HEK293 (cell line): ENCODE measurements at regions not wholly inside any gene's neighbourhood (a gene's known extent, or its start where the extent isn't known, plus 50 kb on each side); places are given as distances from the start of the nearest gene placed in this dataset.

Source experiments
- CTCF ChIA-PET: fragments of 350-600 bp; formaldehyde crosslinking; extraction: SDS; loops from one replicate; lab custom pipeline; 2021; ENCODE audit warnings: antibody characterized with exemption; lab: Yijun Ruan, JAX
- POLR2A ChIA-PET: fragments of 300-600 bp; formaldehyde crosslinking; extraction: SDS; loops from one replicate; lab custom pipeline; 2020; ENCODE audit warnings: antibody characterized with exemption, inconsistent platforms; lab: Yijun Ruan, JAX
- H3K27ac ChIP-seq: fragments of 200-500 bp; sonication (Bioruptor generic); 2 replicates; pipeline ENCODE4 v1.5.1; 2014; ENCODE audit warnings: low read depth, low read length, control low read depth, inconsistent platforms; ENCODE audit errors: extremely low read depth
- H3K36me3 ChIP-seq, 2 experiments: fragments of 200-500 bp in 1 of 2; sonication (Bioruptor generic) in 1 of 2; 1 replicate in 1 of 2; 2 replicates in 1 of 2; pipeline ENCODE4 v1.5.1; 2014 to 2017; ENCODE audit warnings: inconsistent platforms in 2 of 2, low read length in 2 of 2; ENCODE audit not compliant: control insufficient read depth in 2 of 2, insufficient read depth in 1 of 2
- H3K4me1 ChIP-seq: fragments of 200-500 bp; sonication (Bioruptor generic); 2 replicates; pipeline ENCODE4 v1.5.1; 2014; ENCODE audit warnings: mild to moderate bottlenecking, low read length, inconsistent platforms; ENCODE audit not compliant: control insufficient read depth, insufficient read depth
- H3K4me3 ChIP-seq: 2 replicates; pipeline ENCODE4 v1.5.1; 2011; ENCODE audit warnings: low read depth, mild to moderate bottlenecking, control low read depth, low read length, moderate library complexity
- H3K9me3 ChIP-seq: fragments of 200-500 bp; sonication (Bioruptor generic); 2 replicates; pipeline ENCODE4 v1.5.1; 2014; ENCODE audit warnings: low read depth, low read length, inconsistent platforms; ENCODE audit not compliant: control insufficient read depth, insufficient read depth
- BCL6B ChIP-seq: fragments of 450-650 bp; formaldehyde crosslinking; IDR thresholded peaks from 2 replicates; pipeline ENCODE4 v1.5.1; 2017; ENCODE audit warnings: missing biosample characterization, missing genetic modification characterization
- CTCF ChIP-seq: fragments of 450-650 bp; formaldehyde crosslinking; IDR thresholded peaks from 2 replicates; pipeline ENCODE4 v1.5.1; 2016; ENCODE audit warnings: missing biosample characterization, missing genetic modification characterization
- FEZF1 ChIP-seq: fragments of 450-650 bp; formaldehyde crosslinking; IDR thresholded peaks from 2 replicates; pipeline ENCODE4 v1.5.1; 2016; ENCODE audit warnings: missing biosample characterization, missing genetic modification characterization
- GLIS1 ChIP-seq: fragments of 450-650 bp; formaldehyde crosslinking; IDR thresholded peaks from 2 replicates; pipeline ENCODE4 v1.5.1; 2016; ENCODE audit warnings: missing biosample characterization, missing genetic modification characterization
- KLF10 ChIP-seq: fragments of 450-650 bp; IDR thresholded peaks from 2 replicates; pipeline ENCODE4 v1.5.1; 2018; ENCODE audit warnings: missing biosample characterization, mild to moderate bottlenecking, missing genetic modification characterization
- TRIM28 ChIP-seq: IDR thresholded peaks from 2 replicates; pipeline ENCODE4 v1.6.1; 2011; ENCODE audit warnings: low read length, control low read depth, borderline replicate concordance
- YY2 ChIP-seq: fragments of 450-650 bp; formaldehyde crosslinking; IDR thresholded peaks from 2 replicates; pipeline ENCODE4 v1.5.1; 2016; ENCODE audit warnings: missing biosample characterization, missing genetic modification characterization
- ZBTB1 ChIP-seq: fragments of 450-650 bp; formaldehyde crosslinking; IDR thresholded peaks from 2 replicates; pipeline ENCODE4 v1.5.1; 2016; ENCODE audit warnings: missing biosample characterization, missing genetic modification characterization
- ZNF133 ChIP-seq: fragments of 450-650 bp; formaldehyde crosslinking; IDR thresholded peaks from 2 replicates; pipeline ENCODE4 v1.5.1; 2016; ENCODE audit warnings: missing biosample characterization, missing genetic modification characterization
- ZNF157 ChIP-seq: fragments of 450-650 bp; formaldehyde crosslinking; IDR thresholded peaks from 2 replicates; pipeline ENCODE4 v1.5.1; 2016; ENCODE audit warnings: missing biosample characterization, missing genetic modification characterization
- ZNF239 ChIP-seq: fragments of 450-650 bp; formaldehyde crosslinking; IDR thresholded peaks from 2 replicates; pipeline ENCODE4 v1.5.1; 2016; ENCODE audit warnings: missing biosample characterization, missing genetic modification characterization
- ZNF24 ChIP-seq: fragments of 450-650 bp; formaldehyde crosslinking; IDR thresholded peaks from 2 replicates; pipeline ENCODE4 v1.5.1; 2016; ENCODE audit warnings: missing biosample characterization, missing genetic modification characterization
- ZNF280D ChIP-seq: fragments of 450-650 bp; formaldehyde crosslinking; IDR thresholded peaks from 2 replicates; pipeline ENCODE4 v1.5.1; 2016; ENCODE audit warnings: missing biosample characterization, missing genetic modification characterization
- ZNF404 ChIP-seq: fragments of 450-650 bp; formaldehyde crosslinking; IDR thresholded peaks from 2 replicates; pipeline ENCODE4 v1.5.1; 2017; ENCODE audit warnings: missing biosample characterization, missing genetic modification characterization
- ZNF623 ChIP-seq: fragments of 450-650 bp; formaldehyde crosslinking; IDR thresholded peaks from 2 replicates; pipeline ENCODE4 v1.5.1; 2016; ENCODE audit warnings: missing biosample characterization, missing genetic modification characterization
- ZNF843 ChIP-seq: fragments of 450-650 bp; formaldehyde crosslinking; IDR thresholded peaks from 2 replicates; pipeline ENCODE4 v1.5.1; 2016; ENCODE audit warnings: missing biosample characterization, missing genetic modification characterization
- TF ChIP-seq, protein P1 (sequence below): fragments of 450-650 bp; IDR thresholded peaks from 2 replicates; pipeline ENCODE4 v1.5.1; 2018; ENCODE audit warnings: missing biosample characterization, missing genetic modification characterization

DNA sequence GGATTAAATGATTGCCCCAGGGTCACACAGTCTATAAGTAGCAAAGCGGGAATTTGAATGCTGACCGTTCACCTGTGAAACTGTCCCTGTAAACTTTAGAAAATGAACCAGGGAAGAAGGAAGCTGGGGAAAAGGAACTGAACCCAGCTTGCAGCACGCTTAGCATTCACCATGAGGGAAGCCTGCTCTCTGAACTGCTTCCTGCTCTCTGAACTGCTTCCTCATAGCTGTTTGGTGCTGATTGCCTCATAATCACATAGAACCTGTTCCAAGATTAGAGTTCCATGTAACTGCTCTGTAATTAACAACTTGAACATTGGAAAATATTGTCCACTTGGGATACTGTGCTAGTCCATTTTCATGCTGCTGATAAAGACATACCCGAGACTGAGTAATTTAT is 1504.8 kb upstream of the TMEM132C start:
- Histone ChIP-seq H3K9me3 (no peaks in the 10 kb centered on the region), H3K4me3 (no peak overlapping the region), H3K27ac (no peak overlapping the region), H3K36me3 (no peaks in the 10 kb centered on the region), H3K4me1 (no peaks in the 10 kb centered on the region)
- ChIA-PET CTCF (interaction anchor here (1.3 kb wide), 1 partner anchor 15 kb away, joined by 5 read pairs; no protein-coding TSS in a partner anchor), POLR2A (no interaction called here)
- no peak for TF ChIP-seq BCL6B
- no peak for TF ChIP-seq TRIM28

DNA sequence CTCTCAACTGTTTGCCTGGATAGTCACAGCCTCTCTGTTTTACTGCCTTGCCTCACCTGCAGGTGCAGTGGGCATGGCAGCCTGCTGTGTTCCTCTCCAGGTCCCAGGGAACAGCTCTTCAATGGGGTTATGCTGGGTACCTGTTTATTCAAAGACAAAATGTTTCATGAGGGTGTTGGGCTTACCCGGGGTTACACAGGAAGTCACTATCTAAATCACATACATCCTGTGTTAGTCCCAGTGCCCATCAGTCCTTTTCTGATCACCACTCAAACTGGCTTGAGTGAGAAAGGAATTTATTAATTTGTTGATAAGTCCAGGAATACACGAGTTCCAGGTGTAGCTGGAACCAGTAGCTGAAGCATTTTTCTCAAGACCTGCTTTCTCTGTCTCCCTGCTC is 1503.6 kb upstream of the TMEM132C start:
- no peaks in the 10 kb centered on the region for H3K4me1 ChIP-seq
- CTCF ChIA-PET = no interaction called here
- no peaks in the 10 kb centered on the region for H3K9me3 ChIP-seq
- TF ChIP-seq ZNF239 (tag by site-specific recombination) (no peak), ZNF280D (tag by site-specific recombination) (no peak), GLIS1 (tag by site-specific recombination) (no peak), ZNF24 (tag by site-specific recombination) (no peak), FEZF1 (tag by site-specific recombination) (no peak), ZNF404 (no peak), ZBTB1 (tag by site-specific recombination) (no peak), ZNF623 (no peak), ZNF133 (tag by site-specific recombination) (no peak), ZNF157 (tag by site-specific recombination) (no peak), CTCF (no peak), ZNF843 (tag by site-specific recombination) (no peak), YY2 (no peak), KLF10 (tag by site-specific recombination) (no peak)
- TF ChIP-seq, protein P1, sequence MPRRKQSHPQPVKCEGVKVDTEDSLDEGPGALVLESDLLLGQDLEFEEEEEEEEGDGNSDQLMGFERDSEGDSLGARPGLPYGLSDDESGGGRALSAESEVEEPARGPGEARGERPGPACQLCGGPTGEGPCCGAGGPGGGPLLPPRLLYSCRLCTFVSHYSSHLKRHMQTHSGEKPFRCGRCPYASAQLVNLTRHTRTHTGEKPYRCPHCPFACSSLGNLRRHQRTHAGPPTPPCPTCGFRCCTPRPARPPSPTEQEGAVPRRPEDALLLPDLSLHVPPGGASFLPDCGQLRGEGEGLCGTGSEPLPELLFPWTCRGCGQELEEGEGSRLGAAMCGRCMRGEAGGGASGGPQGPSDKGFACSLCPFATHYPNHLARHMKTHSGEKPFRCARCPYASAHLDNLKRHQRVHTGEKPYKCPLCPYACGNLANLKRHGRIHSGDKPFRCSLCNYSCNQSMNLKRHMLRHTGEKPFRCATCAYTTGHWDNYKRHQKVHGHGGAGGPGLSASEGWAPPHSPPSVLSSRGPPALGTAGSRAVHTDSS (tag by site-specific recombination) = no peak
- H3K36me3 ChIP-seq = no peaks in the 10 kb centered on the region
- no peak overlapping the region for H3K4me3 ChIP-seq
- no peak overlapping the region for H3K27ac ChIP-seq
- POLR2A ChIA-PET = no interaction called here
